Neuronal stem cell (in vitro differentiated cells): ENCODE measurements at regions not wholly inside any gene's neighbourhood (a gene's known extent, or its start where the extent isn't known, plus 50 kb on each side); places are given as distances from the start of the nearest gene placed in this dataset.

Source experiments
- DNase-seq: peaks from one replicate; pipeline ENCODE4 v3.0.0-alpha.2; 2013; ENCODE audit warnings: low spot score
- H2AFZ ChIP-seq: one replicate; pipeline ENCODE4 v1.6.1; 2013; ENCODE audit warnings: mild to moderate bottlenecking, low read length, inconsistent platforms
- H2AK5ac ChIP-seq: 2 replicates; pipeline ENCODE4 v1.6.1; 2013; ENCODE audit warnings: low read depth, mild to moderate bottlenecking, inconsistent platforms, low read length, moderate library complexity, mixed read lengths
- H2BK120ac ChIP-seq: 2 replicates; pipeline ENCODE4 v1.6.1; 2013; ENCODE audit warnings: low read depth, mild to moderate bottlenecking, inconsistent platforms, low read length, moderate library complexity, mixed read lengths
- H2BK12ac ChIP-seq: one replicate; pipeline ENCODE4 v1.6.1; 2013; ENCODE audit warnings: low read length, inconsistent platforms
- H2BK15ac ChIP-seq: 2 replicates; pipeline ENCODE4 v1.6.1; 2013; ENCODE audit warnings: mild to moderate bottlenecking, low read length, inconsistent platforms, mixed read lengths
- H2BK5ac ChIP-seq: one replicate; pipeline ENCODE4 v1.6.1; 2013; ENCODE audit warnings: inconsistent platforms, mild to moderate bottlenecking, low read length, moderate library complexity
- H3K14ac ChIP-seq: one replicate; pipeline ENCODE4 v1.6.1; 2013; ENCODE audit warnings: low read length, inconsistent platforms
- H3K18ac ChIP-seq: 2 replicates; pipeline ENCODE4 v1.6.1; 2013; ENCODE audit warnings: low read length, inconsistent platforms
- H3K23ac ChIP-seq: 2 replicates; pipeline ENCODE4 v1.6.1; 2013; ENCODE audit warnings: low read depth, mild to moderate bottlenecking, mixed read lengths, low read length, inconsistent platforms; ENCODE audit not compliant: poor library complexity
- H3K27ac ChIP-seq: replicated peaks from 3 replicates; pipeline ENCODE4 v1.5.1; 2013; ENCODE audit warnings: low read length, inconsistent platforms
- H3K27me3 ChIP-seq, 3 experiments: 2 replicates each; pipeline ENCODE4 v1.6.1; 2013; ENCODE audit warnings: low read length in 3 of 3, mild to moderate bottlenecking in 2 of 3, inconsistent platforms in 1 of 3, low read depth in 1 of 3, mixed read lengths in 1 of 3, moderate library complexity in 1 of 3; ENCODE audit not compliant: control insufficient read depth in 3 of 3, insufficient read depth in 3 of 3
- H3K36me3 ChIP-seq, 2 donors: replicated peaks in 1 of 2; 2 replicates each; pipeline ENCODE4 v1.6.1; 2013; ENCODE audit warnings: low read length in 2 of 2; ENCODE audit not compliant: control insufficient read depth in 2 of 2, insufficient read depth in 2 of 2
- H3K4ac ChIP-seq: 2 replicates; pipeline ENCODE4 v1.6.1; 2013; ENCODE audit warnings: inconsistent platforms, mild to moderate bottlenecking, low read length, moderate library complexity
- H3K4me1 ChIP-seq, 2 donors: 1 replicate in 1 of 2; 2 replicates in 1 of 2; pipeline ENCODE4 v1.6.1; 2013; ENCODE audit warnings: low read length in 2 of 2, low read depth in 1 of 2; ENCODE audit not compliant: control insufficient read depth in 2 of 2, insufficient read depth in 1 of 2
- H3K4me2 ChIP-seq: one replicate; pipeline ENCODE4 v1.6.1; 2013; ENCODE audit warnings: mild to moderate bottlenecking, low read length, inconsistent platforms; ENCODE audit not compliant: insufficient read depth, poor library complexity, severe bottlenecking
- H3K4me3 ChIP-seq, 2 donors: 2 replicates each; pipeline ENCODE4 v1.5.1; 2013; ENCODE audit warnings: low read length in 2 of 2, mild to moderate bottlenecking in 2 of 2, inconsistent platforms in 1 of 2, moderate library complexity in 1 of 2
- H3K79me1 ChIP-seq: one replicate; pipeline ENCODE4 v1.6.1; 2013; ENCODE audit warnings: low read depth, mild to moderate bottlenecking, inconsistent platforms, low read length, moderate library complexity
- H3K9ac ChIP-seq: one replicate; pipeline ENCODE4 v1.6.1; 2013; ENCODE audit warnings: mild to moderate bottlenecking, low read depth, low read length, inconsistent platforms; ENCODE audit not compliant: poor library complexity
- H3K9me3 ChIP-seq, 2 donors: replicated peaks in 1 of 2; 2 replicates each; pipeline versions ENCODE3 to v1.6.1; 2013; ENCODE audit warnings: low read length in 2 of 2, mild to moderate bottlenecking in 2 of 2, inconsistent platforms in 1 of 2, low read depth in 1 of 2, mixed read lengths in 1 of 2, moderate library complexity in 1 of 2; ENCODE audit not compliant: control insufficient read depth in 2 of 2, insufficient read depth in 1 of 2
- H4K8ac ChIP-seq: one replicate; pipeline ENCODE4 v1.6.1; 2013; ENCODE audit warnings: low read depth, mild to moderate bottlenecking, inconsistent platforms, low read length, moderate library complexity
- H4K91ac ChIP-seq: one replicate; pipeline ENCODE4 v1.6.1; 2013; ENCODE audit warnings: low read length, low read depth, mild to moderate bottlenecking, inconsistent platforms; ENCODE audit not compliant: poor library complexity
- WGBS, 2 donors: extraction: QIAGEN DNeasy Blood & Tissue Kit; methylation state at CpG; one replicate each; pipeline ENCODE4 v1.1.7; 2013; ENCODE audit warnings: missing lambda C conversion rate in 2 of 2, mixed read lengths in 1 of 2; ENCODE audit not compliant: insufficient read length in 2 of 2, insufficient replicate concordance in 1 of 2; ENCODE audit errors: extremely low coverage in 2 of 2; 5-methylcytosine and 5-hydroxymethylcytosine counted together

DNA sequence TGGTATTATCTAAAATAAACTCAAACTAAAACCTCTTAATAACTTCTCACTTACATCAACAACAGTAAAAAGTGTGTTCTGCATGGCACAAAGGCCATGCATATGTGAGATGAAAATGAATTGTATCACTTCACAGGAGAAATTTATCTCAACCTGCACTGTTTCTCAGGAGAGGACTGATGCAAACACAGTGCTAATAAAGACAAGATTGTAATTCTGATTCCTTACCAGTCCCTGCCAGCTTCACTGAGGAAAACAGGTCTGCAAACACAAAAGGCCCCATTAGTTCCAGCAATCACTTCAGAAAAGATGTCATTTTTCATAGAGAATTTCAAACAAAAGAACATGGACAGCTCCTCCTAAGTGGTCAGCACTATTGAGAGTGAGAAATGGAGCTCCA is 117.3 kb upstream of the PDE4D start:
- Histone ChIP-seq H3K23ac (no peak overlapping the region), H3K79me1 (no peaks in the 10 kb centered on the region), H3K14ac (no peak overlapping the region), H2BK120ac (no peak overlapping the region), H3K18ac (no peak overlapping the region), H2BK5ac (no peak overlapping the region), H2AFZ (no peak overlapping the region), H3K4me1 (no peaks in the 10 kb centered on the region), H4K8ac (no peak overlapping the region), H3K27me3 (no peaks in the 10 kb centered on the region), H3K9me3 (no peaks in the 10 kb centered on the region), H2BK12ac (no peak overlapping the region), H3K4ac (no peak overlapping the region), H2AK5ac (no peak overlapping the region), H4K91ac (no peak overlapping the region), H3K36me3 (no peaks in the 10 kb centered on the region), H2BK15ac (no peak overlapping the region), H3K9ac (no peak overlapping the region), H3K4me2 (no peak overlapping the region), H3K27ac (no peak overlapping the region), H3K4me3 (no peak overlapping the region)
- DNase-seq: no peak

DNA sequence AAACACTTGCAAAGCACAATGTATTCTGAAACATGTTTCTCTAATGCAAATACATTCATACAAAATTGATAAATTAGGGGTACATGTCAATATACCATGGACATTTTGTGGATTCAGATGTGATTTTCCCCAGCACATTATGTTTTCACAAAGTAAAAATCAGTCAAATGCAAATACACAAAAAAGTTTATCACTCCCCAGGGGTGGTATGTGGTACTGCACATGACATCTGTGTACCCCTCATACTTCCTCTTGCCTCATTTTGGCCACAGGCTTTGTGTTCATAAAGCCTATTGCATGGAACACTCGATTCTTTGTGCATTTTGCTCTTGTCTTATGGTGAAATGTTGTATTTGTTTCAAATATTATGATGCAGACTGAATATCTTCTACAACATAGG is 116.8 kb upstream of the PDE4D start:
- H3K4me3 ChIP-seq: no peak overlapping the region
- no peak for DNase-seq
- H3K4me2 ChIP-seq: no peak overlapping the region
- H3K18ac ChIP-seq: no peak overlapping the region
- H3K9me3 ChIP-seq: no peaks in the 10 kb centered on the region
- no peaks in the 10 kb centered on the region for H3K36me3 ChIP-seq
- no peak overlapping the region for H2AK5ac ChIP-seq
- no peak overlapping the region for H2AFZ ChIP-seq
- H3K23ac ChIP-seq: no peak overlapping the region
- no peak overlapping the region for H3K14ac ChIP-seq
- no peak overlapping the region for H2BK5ac ChIP-seq
- H3K4me1 ChIP-seq: no peaks in the 10 kb centered on the region
- H3K27me3 ChIP-seq: no peaks in the 10 kb centered on the region
- no CpG with 5 or more reads among the region's 1 CpG for WGBS, 2 donors
- no peak overlapping the region for H2BK12ac ChIP-seq
- H2BK120ac ChIP-seq: no peak overlapping the region
- H4K8ac ChIP-seq: no peak overlapping the region
- H3K9ac ChIP-seq: no peak overlapping the region
- no peak overlapping the region for H3K27ac ChIP-seq
- H3K79me1 ChIP-seq: no peaks in the 10 kb centered on the region
- H4K91ac ChIP-seq: no peak overlapping the region
- H3K4ac ChIP-seq: no peak overlapping the region
- no peak overlapping the region for H2BK15ac ChIP-seq

DNA sequence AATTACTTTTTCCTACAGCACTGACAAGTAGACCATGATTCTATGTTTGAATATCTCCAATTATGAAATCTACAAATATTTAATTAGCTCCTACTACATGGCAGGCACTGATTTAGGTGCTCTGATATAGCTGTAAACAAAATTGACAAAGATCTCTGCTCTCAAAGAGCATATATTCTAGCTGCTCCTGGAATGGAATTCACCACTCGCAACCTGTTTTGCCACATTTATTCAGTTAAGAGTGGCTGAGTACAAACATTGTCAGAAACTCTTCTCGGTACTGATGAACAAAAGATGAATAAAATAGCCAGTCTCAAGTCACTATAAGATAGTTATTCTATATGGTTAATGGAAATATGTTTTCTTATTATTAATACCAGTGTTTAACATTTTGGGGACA is 114.2 kb upstream of the PDE4D start:
- no CpG with 5 or more reads among the region's 2 CpGs for WGBS, 2 donors
- Histone ChIP-seq H2BK120ac (no peak overlapping the region), H2BK12ac (no peak overlapping the region), H3K9me3 (no peaks in the 10 kb centered on the region), H3K4me3 (no peak overlapping the region), H3K18ac (no peak overlapping the region), H3K14ac (no peak overlapping the region), H4K91ac (no peak overlapping the region), H3K27me3 (no peaks in the 10 kb centered on the region), H3K4me1 (no peaks in the 10 kb centered on the region), H3K36me3 (no peaks in the 10 kb centered on the region), H2BK15ac (no peak overlapping the region), H2AK5ac (no peak overlapping the region), H3K4ac (no peak overlapping the region), H3K27ac (no peak overlapping the region), H2BK5ac (no peak overlapping the region), H2AFZ (no peak overlapping the region), H3K9ac (no peak overlapping the region), H3K23ac (no peak overlapping the region), H4K8ac (no peak overlapping the region), H3K79me1 (no peaks in the 10 kb centered on the region), H3K4me2 (no peak overlapping the region)
- DNase-seq: no peak

DNA sequence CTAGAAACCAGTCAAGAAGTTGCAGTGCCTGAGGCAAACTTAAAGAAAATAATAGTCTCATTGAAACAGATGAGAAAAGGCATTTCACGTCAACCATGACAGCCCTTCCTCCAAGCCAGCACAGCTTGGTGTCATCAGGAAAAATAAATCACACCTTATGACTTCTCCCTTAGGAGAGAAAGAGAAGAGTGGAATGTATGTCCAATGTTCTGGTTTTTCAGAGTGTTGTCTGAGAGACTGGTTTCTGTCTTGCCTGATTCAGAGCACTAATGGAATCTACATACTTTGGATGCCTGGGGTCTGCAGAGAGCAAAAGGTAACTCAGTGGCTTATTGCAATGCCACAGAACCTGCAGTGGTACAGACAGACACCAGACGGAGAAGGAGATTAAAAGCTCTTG is 105.5 kb upstream of the PDE4D start:
- no peak for DNase-seq
- Histone ChIP-seq H3K27me3 (no peaks in the 10 kb centered on the region), H3K9ac (no peak overlapping the region), H2AFZ (no peak overlapping the region), H2BK15ac (no peak overlapping the region), H3K18ac (no peak overlapping the region), H4K91ac (no peak overlapping the region), H3K27ac (no peak overlapping the region), H3K4me1 (peaks cover 0 to 2% of the 10 kb centered on the region in 2 donors), H3K9me3 (peaks cover 0 to 3% of the 10 kb centered on the region in 2 donors), H2BK5ac (no peak overlapping the region), H3K4me3 (no peak overlapping the region), H2BK120ac (no peak overlapping the region), H2AK5ac (no peak overlapping the region), H4K8ac (no peak overlapping the region), H3K14ac (no peak overlapping the region), H3K4me2 (no peak overlapping the region), H3K23ac (no peak overlapping the region), H2BK12ac (no peak overlapping the region), H3K4ac (no peak overlapping the region), H3K79me1 (no peaks in the 10 kb centered on the region), H3K36me3 (peaks cover 0 to 2% of the 10 kb centered on the region in 2 donors)
- no CpG with 5 or more reads among the region's 2 CpGs for WGBS, 2 donors
